ENCODE measurements at regions not wholly inside any gene's neighbourhood (a gene's known extent, or its start where the extent isn't known, plus 50 kb on each side); places are given as distances from the start of the nearest gene placed in this dataset.

- no peak for DNase-seq
- Mint-ChIP-seq H3K36me3 (ENCODE audit: low read depth) (no peaks in the 10 kb centered on the region), H3K27me3 (no peaks in the 10 kb centered on the region), H3K4me1 (ENCODE audit: low read depth) (no peaks in the 10 kb centered on the region), H3K9me3 (peaks cover 7% of the 10 kb centered on the region), H3K4me3 (no peak overlapping the region), H3K27ac (no peak overlapping the region)
Observed at GRCh38 chr7:9836671-9837070, 1137.0 kb upstream of the PHF14 start.

GRCh38 chr7:9842301-9842700 lies 1131.4 kb upstream of the PHF14 start:
- Mint-ChIP-seq H3K36me3 (ENCODE audit: low read depth) (no peaks in the 10 kb centered on the region), H3K9me3 (peaks cover 2% of the 10 kb centered on the region), H3K27me3 (no peaks in the 10 kb centered on the region), H3K4me1 (ENCODE audit: low read depth) (no peaks in the 10 kb centered on the region), H3K4me3 (no peak overlapping the region), H3K27ac (no peak overlapping the region)
- no peak for DNase-seq

DNA sequence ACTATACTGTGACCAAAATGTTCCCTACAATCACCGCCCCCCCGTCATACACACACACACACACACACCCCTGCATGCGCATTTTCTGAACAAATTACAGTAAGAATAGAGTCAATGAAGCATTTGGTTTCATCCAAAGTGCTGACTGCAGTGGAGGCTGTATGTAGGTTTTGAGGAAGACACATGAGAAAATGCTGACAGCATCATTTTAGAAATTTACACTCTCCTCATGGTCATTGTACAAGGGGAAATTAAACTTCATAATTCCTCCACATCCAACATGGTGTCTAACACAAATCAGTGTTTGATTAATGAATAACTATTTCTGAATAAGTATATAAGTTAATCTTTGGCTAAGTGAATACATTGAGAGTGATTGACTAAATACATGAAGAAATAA lies 1126.8 kb upstream of the PHF14 start:
- no peaks in the 10 kb centered on the region for H3K4me1 Mint-ChIP-seq (ENCODE audit: low read depth)
- H3K36me3 Mint-ChIP-seq (ENCODE audit: low read depth): no peaks in the 10 kb centered on the region
- H3K4me3 Mint-ChIP-seq: no peak overlapping the region
- no peak overlapping the region for H3K27ac Mint-ChIP-seq
- no peak for DNase-seq
- peaks cover 7% of the 10 kb centered on the region for H3K9me3 Mint-ChIP-seq
- H3K27me3 Mint-ChIP-seq: no peaks in the 10 kb centered on the region

- no peak overlapping the region for H3K4me3 Mint-ChIP-seq
- no peak overlapping the region for H3K27ac Mint-ChIP-seq
- peaks cover 12% of the 10 kb centered on the region for H3K9me3 Mint-ChIP-seq
- DNase-seq: no peak
- H3K4me1 Mint-ChIP-seq (ENCODE audit: low read depth): no peaks in the 10 kb centered on the region
- no peaks in the 10 kb centered on the region for H3K36me3 Mint-ChIP-seq (ENCODE audit: low read depth)
- H3K27me3 Mint-ChIP-seq: no peaks in the 10 kb centered on the region
Observed at GRCh38 chr7:9854605-9855004, 1119.1 kb upstream of the PHF14 start.

DNA sequence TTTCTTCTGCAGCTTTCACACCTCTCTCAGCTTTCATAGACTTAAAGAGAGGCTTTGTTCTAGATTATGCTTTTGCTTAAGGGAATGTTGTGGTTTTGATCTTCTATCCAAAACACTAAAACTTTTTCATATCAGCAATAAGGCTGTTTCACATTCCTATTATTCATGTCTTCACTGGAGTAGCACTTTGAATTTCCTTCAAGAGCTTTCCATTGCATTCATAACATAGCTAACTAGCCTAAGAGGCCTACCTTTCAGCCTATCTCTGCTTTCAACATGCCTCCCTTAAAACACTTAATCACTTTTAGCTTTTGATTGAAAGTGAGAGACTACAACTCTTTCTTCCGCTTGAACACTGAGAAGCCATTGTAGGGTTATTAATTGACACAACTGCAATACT lies 1117.0 kb upstream of the PHF14 start:
- Mint-ChIP-seq H3K27me3 (no peaks in the 10 kb centered on the region), H3K4me1 (ENCODE audit: low read depth) (no peaks in the 10 kb centered on the region), H3K36me3 (ENCODE audit: low read depth) (no peaks in the 10 kb centered on the region), H3K9me3 (peaks cover 12% of the 10 kb centered on the region), H3K4me3 (no peak overlapping the region), H3K27ac (no peak overlapping the region)
- DNase-seq: no peak

DNA sequence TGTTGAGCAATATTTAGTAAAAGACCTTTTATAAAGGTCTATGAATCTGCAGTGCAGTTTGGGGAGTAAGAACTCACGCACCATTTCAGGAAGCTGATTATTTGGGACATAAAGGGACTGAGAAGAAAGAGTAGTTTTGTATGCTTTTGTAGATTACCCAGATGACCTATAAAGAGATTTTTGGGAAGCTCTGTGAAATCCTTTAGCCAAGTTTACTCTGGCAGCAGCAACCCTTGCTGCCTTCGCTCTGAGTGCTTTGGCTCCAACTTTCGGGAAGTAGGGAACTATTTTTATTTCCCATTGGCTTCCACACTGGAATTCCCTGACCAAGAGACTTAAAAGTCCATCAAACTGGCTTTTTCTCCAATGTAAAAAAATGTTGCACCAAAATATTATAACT lies 1110.1 kb upstream of the PHF14 start:
- H3K27me3 Mint-ChIP-seq: no peaks in the 10 kb centered on the region
- H3K36me3 Mint-ChIP-seq (ENCODE audit: low read depth): no peaks in the 10 kb centered on the region

GRCh38 chr7:9869151-9869550 lies 1104.5 kb upstream of the PHF14 start:
- no peak for DNase-seq
- Mint-ChIP-seq H3K36me3 (ENCODE audit: low read depth) (no peaks in the 10 kb centered on the region), H3K4me3 (no peak overlapping the region), H3K4me1 (ENCODE audit: low read depth) (no peaks in the 10 kb centered on the region), H3K9me3 (peaks cover 5% of the 10 kb centered on the region), H3K27me3 (no peaks in the 10 kb centered on the region), H3K27ac (no peak overlapping the region)

More for the DNA sequence above, 1110.1 kb upstream of the PHF14 start:
- no peaks in the 10 kb centered on the region for H3K4me1 Mint-ChIP-seq (ENCODE audit: low read depth)
- no peak overlapping the region for H3K27ac Mint-ChIP-seq
- peaks cover 7% of the 10 kb centered on the region for H3K9me3 Mint-ChIP-seq
- no peak for DNase-seq
- H3K4me3 Mint-ChIP-seq: no peak overlapping the region

DNA sequence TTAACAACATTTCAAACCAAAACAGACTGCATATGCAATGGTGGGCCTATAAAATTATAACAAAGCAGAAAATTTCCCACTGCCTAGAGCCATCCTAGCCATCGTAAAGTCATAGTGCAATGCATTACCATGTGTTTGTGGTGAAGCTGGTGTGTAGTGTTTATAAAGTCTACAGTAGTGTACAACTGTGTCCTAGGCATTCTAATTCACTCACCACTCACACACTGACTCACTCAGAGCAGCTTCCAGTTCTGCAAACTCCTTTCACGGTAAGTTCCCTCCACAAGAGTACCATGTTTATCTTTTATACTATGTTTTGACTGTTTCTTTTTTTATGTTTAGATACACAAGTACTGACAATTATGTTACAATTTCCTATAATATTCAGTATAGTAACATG lies 1104.1 kb upstream of the PHF14 start:
- Mint-ChIP-seq H3K27ac (no peak overlapping the region), H3K4me3 (no peak overlapping the region), H3K36me3 (ENCODE audit: low read depth) (no peaks in the 10 kb centered on the region), H3K9me3 (peaks cover 5% of the 10 kb centered on the region), H3K27me3 (no peaks in the 10 kb centered on the region), H3K4me1 (ENCODE audit: low read depth) (no peaks in the 10 kb centered on the region)
- no peak for DNase-seq

- peaks cover 8% of the 10 kb centered on the region for H3K9me3 Mint-ChIP-seq
- no peaks in the 10 kb centered on the region for H3K36me3 Mint-ChIP-seq (ENCODE audit: low read depth)
- H3K27ac Mint-ChIP-seq: no peak overlapping the region
- H3K27me3 Mint-ChIP-seq: no peaks in the 10 kb centered on the region
- DNase-seq: no peak
- H3K4me1 Mint-ChIP-seq (ENCODE audit: low read depth): no peaks in the 10 kb centered on the region
- H3K4me3 Mint-ChIP-seq: no peak overlapping the region
Observed at GRCh38 chr7:9870674-9871073, 1103.0 kb upstream of the PHF14 start.

DNA sequence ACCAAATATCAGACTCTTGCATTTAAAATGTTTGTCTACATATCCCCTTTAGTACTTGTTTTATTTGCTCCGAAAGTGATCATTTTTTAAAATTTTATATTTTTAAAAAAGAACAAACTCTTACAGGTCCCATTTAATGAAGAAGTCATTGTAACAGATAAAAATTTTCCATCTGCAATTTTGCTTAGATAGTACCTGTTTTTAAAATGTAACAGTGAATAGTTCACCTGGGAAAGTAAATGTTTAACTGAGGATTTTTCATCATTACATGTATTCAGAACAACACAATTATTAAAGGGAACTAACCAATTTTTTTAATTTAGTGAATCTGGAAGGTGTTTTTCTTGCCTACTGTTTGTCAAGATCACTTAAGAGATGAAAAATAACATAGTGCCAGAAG lies 1099.5 kb upstream of the PHF14 start:
- H3K36me3 Mint-ChIP-seq (ENCODE audit: low read depth): no peaks in the 10 kb centered on the region
- no peaks in the 10 kb centered on the region for H3K27me3 Mint-ChIP-seq
- no peak for DNase-seq
- no peak overlapping the region for H3K27ac Mint-ChIP-seq
- peaks cover 8% of the 10 kb centered on the region for H3K9me3 Mint-ChIP-seq
- no peaks in the 10 kb centered on the region for H3K4me1 Mint-ChIP-seq (ENCODE audit: low read depth)
- H3K4me3 Mint-ChIP-seq: no peak overlapping the region

GRCh38 chr7:9876053-9876452 lies 1097.6 kb upstream of the PHF14 start:
- DNase-seq: no peak
- Mint-ChIP-seq H3K4me3 (no peak overlapping the region), H3K36me3 (ENCODE audit: low read depth) (no peaks in the 10 kb centered on the region), H3K27me3 (no peaks in the 10 kb centered on the region), H3K4me1 (ENCODE audit: low read depth) (no peaks in the 10 kb centered on the region), H3K9me3 (peaks cover 6% of the 10 kb centered on the region), H3K27ac (no peak overlapping the region)

GRCh38 chr7:9889554-9889953 lies 1084.1 kb upstream of the PHF14 start:
- Mint-ChIP-seq H3K27ac (no peak overlapping the region), H3K27me3 (no peaks in the 10 kb centered on the region), H3K36me3 (ENCODE audit: low read depth) (no peaks in the 10 kb centered on the region), H3K4me3 (no peak overlapping the region), H3K9me3 (peaks cover 15% of the 10 kb centered on the region), H3K4me1 (ENCODE audit: low read depth) (no peaks in the 10 kb centered on the region)
- DNase-seq: no peak

GRCh38 chr7:9890092-9890491 lies 1083.6 kb upstream of the PHF14 start:
- no peaks in the 10 kb centered on the region for H3K36me3 Mint-ChIP-seq (ENCODE audit: low read depth)
- DNase-seq: no peak
- H3K9me3 Mint-ChIP-seq: peaks cover 12% of the 10 kb centered on the region
- H3K27me3 Mint-ChIP-seq: no peaks in the 10 kb centered on the region
- no peak overlapping the region for H3K4me3 Mint-ChIP-seq
- no peak overlapping the region for H3K27ac Mint-ChIP-seq
- H3K4me1 Mint-ChIP-seq (ENCODE audit: low read depth): no peaks in the 10 kb centered on the region

DNA sequence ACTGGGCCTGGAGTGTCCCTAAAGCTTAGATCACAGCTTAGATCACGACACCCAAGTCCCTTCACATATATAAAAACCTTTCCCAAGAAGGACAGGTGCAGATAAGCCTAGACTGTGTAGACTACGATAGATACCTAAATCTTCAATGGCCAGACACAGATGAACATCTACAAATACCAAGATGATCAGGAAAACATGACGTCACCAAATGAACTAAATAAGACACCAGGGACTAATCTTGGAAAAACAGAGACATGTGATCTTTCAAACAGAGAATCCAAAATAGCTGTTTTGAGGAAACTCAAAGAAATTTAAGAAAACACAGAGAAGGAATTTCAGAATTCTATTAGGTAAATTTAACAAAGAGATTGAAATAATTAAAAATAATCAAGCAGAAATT lies 1082.6 kb upstream of the PHF14 start:
- no peak overlapping the region for H3K4me3 Mint-ChIP-seq
- no peaks in the 10 kb centered on the region for H3K36me3 Mint-ChIP-seq (ENCODE audit: low read depth)
- no peak overlapping the region for H3K27ac Mint-ChIP-seq
- no peaks in the 10 kb centered on the region for H3K4me1 Mint-ChIP-seq (ENCODE audit: low read depth)
- no peak for DNase-seq
- H3K27me3 Mint-ChIP-seq: no peaks in the 10 kb centered on the region
- peaks cover 12% of the 10 kb centered on the region for H3K9me3 Mint-ChIP-seq

GRCh38 chr7:9900339-9900738 lies 1073.3 kb upstream of the PHF14 start:
- no peak for DNase-seq
- Mint-ChIP-seq H3K27ac (no peak overlapping the region), H3K9me3 (peaks cover 32% of the 10 kb centered on the region), H3K4me1 (ENCODE audit: low read depth) (no peaks in the 10 kb centered on the region), H3K4me3 (no peak overlapping the region), H3K36me3 (ENCODE audit: low read depth) (no peaks in the 10 kb centered on the region), H3K27me3 (no peaks in the 10 kb centered on the region)

- Mint-ChIP-seq H3K9me3 (peaks cover 15% of the 10 kb centered on the region), H3K4me1 (ENCODE audit: low read depth) (no peaks in the 10 kb centered on the region), H3K27me3 (no peaks in the 10 kb centered on the region), H3K36me3 (ENCODE audit: low read depth) (no peaks in the 10 kb centered on the region), H3K4me3 (no peak overlapping the region), H3K27ac (no peak overlapping the region)
- DNase-seq: no peak
Observed at GRCh38 chr7:9921326-9921725, 1052.3 kb upstream of the PHF14 start.

All from activated T-cell treated with anti-CD3 and anti-CD28 coated beads, Interleukin-2, amount 50 U/mL, for 24 hours (primary cell).